ENCODE measurements at regions not wholly inside any gene's neighbourhood (a gene's known extent, or its start where the extent isn't known, plus 50 kb on each side); places are given as distances from the start of the nearest gene placed in this dataset.

DNA sequence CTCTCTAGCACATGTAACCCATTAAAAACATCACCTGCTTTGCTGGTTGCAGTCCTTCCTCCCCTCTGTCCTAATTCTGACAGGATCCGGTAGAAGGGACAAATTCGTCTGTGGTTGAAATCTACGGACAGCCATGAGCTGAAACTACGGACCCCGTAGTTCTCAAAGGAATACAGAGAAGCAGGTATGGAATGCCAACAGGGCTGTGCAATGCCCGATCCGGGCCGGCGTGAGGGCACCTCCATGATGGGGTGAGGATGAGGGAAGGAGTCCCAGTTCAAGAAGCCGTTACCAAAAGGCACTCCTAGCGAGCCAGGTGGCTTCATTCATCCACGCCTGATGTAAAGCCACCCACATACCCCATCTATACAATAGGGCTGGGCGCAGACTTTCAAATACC is 160.0 kb upstream of the NSMCE3 start:
- TF ChIP-seq, protein P1, sequence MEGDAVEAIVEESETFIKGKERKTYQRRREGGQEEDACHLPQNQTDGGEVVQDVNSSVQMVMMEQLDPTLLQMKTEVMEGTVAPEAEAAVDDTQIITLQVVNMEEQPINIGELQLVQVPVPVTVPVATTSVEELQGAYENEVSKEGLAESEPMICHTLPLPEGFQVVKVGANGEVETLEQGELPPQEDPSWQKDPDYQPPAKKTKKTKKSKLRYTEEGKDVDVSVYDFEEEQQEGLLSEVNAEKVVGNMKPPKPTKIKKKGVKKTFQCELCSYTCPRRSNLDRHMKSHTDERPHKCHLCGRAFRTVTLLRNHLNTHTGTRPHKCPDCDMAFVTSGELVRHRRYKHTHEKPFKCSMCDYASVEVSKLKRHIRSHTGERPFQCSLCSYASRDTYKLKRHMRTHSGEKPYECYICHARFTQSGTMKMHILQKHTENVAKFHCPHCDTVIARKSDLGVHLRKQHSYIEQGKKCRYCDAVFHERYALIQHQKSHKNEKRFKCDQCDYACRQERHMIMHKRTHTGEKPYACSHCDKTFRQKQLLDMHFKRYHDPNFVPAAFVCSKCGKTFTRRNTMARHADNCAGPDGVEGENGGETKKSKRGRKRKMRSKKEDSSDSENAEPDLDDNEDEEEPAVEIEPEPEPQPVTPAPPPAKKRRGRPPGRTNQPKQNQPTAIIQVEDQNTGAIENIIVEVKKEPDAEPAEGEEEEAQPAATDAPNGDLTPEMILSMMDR (IDR thresholded peaks at IDR 0.05; ENCODE audit: low read depth, low read length, missing control alignments) = no peak

DNA sequence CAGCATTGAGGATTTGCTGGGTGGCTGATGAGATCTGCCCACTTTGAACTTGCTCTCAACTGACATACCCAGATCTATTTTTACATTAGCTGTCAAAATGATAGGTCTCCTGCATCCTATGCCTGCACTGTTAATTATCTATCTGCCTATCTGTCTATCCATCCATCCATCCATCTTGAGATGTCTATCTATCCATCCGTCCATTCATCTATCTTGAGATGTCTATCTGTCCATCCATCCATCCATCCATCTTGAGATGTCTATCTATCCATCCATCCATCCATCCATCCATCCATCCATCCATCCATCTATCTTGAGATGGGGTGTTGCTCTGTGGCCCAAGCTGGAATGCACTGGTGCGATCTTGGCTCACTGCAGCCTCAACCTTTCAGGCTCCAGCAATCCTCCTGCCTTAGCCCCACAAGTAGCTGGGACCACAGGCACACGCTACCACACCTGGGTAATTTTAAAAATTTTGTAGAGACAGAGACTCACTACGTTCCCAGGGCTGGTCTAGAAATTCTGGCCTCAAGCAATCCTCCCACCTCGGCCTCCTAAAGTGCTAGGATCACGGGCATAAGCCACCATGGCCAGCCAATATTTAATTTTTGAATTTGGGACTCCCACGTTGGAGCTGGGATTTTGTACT is 159.4 kb upstream of the NSMCE3 start:
- no peak overlapping the region for H3K4me3 ChIP-seq (ENCODE audit: low read depth, low read length)
- in situ Hi-C loops (cut with HindIII; ENCODE audit: low sequenced_read_pairs) = loop anchor here (25.0 kb wide), 1 partner anchor 108 kb away; no protein-coding TSS in a partner anchor
- DNase-seq (ENCODE audit: low read depth) = no peak
- TF ChIP-seq, protein P1 (IDR thresholded peaks at IDR 0.05; ENCODE audit: low read depth, low read length, missing control alignments) = no peak

More for the DNA sequence above, 160.0 kb upstream of the NSMCE3 start:
- no peak for DNase-seq (ENCODE audit: low read depth)
- H3K4me3 ChIP-seq (ENCODE audit: low read depth, low read length) = no peak overlapping the region
- in situ Hi-C loops (cut with HindIII; ENCODE audit: low sequenced_read_pairs) = loop anchor here (25.0 kb wide), 1 partner anchor 108 kb away; no protein-coding TSS in a partner anchor

DNA sequence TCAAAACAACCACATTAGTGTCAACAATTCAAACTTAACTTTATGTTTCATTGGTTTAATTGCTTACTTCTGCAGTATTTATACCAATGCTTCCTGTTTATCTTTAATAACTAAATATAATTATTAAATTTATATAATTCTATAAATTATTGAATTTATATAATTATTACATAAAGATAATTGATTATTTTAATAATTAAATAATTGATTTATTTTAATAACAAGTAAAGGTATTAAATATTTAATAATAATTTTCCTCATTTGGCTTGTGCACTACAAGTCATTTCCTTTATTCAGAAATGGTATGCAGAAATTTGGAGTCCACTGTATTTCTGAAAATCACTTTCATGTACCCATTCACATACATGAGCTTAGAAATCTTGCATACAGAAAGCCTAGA is 156.2 kb upstream of the NSMCE3 start:
- H3K4me3 ChIP-seq (ENCODE audit: low read depth, low read length) = no peak overlapping the region
- DNase-seq (ENCODE audit: low read depth) = no peak
- TF ChIP-seq, protein P1 (IDR thresholded peaks at IDR 0.05; ENCODE audit: low read depth, low read length, missing control alignments) = no peak
- in situ Hi-C loops (cut with HindIII; ENCODE audit: low sequenced_read_pairs) = loop anchor here (25.0 kb wide), 1 partner anchor 111 kb away; no protein-coding TSS in a partner anchor

DNA sequence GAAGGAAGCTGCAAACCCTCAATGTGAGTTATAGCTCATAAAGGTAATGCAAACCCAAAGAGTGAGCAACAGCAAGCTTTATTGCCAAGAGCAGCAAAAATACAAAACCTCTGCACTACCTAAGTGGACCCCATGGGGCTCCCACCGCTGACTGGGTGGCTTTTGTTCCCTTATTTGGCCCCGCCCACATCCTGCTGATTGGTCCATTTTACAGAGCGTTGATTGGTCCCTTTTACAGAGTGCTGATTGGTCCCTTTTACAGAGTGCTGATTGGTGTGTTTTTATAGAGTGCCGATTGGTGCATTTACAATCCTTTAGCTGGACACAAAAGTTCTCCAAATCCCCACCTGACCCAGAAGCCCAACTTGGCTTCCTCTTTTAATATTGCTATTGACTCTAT is 154.5 kb upstream of the NSMCE3 start:
- DNase-seq (ENCODE audit: low read depth) = no peak
- in situ Hi-C loops (cut with HindIII; ENCODE audit: low sequenced_read_pairs) = no loop called here
- no peak overlapping the region for H3K4me3 ChIP-seq (ENCODE audit: low read depth, low read length)
- TF ChIP-seq, protein P1 (IDR thresholded peaks at IDR 0.05; ENCODE audit: low read depth, low read length, missing control alignments) = no peak

DNA sequence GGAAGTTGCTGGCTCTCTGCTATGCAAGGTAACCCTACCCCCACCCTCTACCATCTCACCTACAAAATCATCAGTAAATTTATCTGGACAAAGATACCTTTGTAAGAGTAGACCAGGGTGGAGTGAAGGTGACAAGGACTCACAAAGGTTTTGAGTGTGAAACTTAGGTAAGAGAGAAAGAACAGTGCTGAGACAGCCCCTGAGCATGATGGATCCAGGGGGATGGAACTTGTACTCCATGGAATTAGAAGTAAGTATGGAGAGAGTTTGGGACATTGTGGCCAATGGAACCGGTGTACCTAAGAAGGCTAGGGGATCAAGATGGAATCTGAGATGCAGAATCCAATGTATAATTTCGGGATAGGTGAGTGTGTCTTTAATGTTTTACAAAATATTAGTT is 153.0 kb upstream of the NSMCE3 start:
- no peak for DNase-seq (ENCODE audit: low read depth)
- TF ChIP-seq, protein P1 (IDR thresholded peaks at IDR 0.05; ENCODE audit: low read depth, low read length, missing control alignments) = no peak
- H3K4me3 ChIP-seq (ENCODE audit: low read depth, low read length) = no peak overlapping the region
- in situ Hi-C loops (cut with HindIII; ENCODE audit: low sequenced_read_pairs) = no loop called here

DNA sequence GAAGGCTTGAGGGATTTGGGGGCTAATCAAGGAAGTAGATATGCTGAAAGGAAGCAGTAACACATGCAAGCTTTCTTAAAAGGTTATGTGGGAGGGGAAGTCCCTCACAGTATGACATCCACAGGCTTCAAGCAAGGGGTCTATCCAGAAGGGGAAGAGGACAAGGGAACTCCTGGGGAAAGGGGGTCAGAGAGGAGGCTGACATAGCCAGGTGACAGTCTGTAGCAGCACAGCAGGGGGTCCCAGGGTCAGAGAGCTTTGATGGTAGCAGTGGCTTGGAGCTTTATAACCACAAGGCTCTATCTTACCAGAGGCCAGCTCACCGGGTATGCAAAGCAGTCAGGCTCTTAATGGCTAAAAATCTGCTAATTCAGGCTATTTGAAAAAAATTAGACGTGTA is 150.6 kb upstream of the NSMCE3 start:
- in situ Hi-C loops (cut with HindIII; ENCODE audit: low sequenced_read_pairs) = no loop called here
- DNase-seq (ENCODE audit: low read depth) = no peak
- TF ChIP-seq, protein P1 (IDR thresholded peaks at IDR 0.05; ENCODE audit: low read depth, low read length, missing control alignments) = no peak
- no peak overlapping the region for H3K4me3 ChIP-seq (ENCODE audit: low read depth, low read length)
